ENCODE measurements at regions not wholly inside any gene's neighbourhood (a gene's known extent, or its start where the extent isn't known, plus 50 kb on each side); places are given as distances from the start of the nearest gene placed in this dataset.

DNA sequence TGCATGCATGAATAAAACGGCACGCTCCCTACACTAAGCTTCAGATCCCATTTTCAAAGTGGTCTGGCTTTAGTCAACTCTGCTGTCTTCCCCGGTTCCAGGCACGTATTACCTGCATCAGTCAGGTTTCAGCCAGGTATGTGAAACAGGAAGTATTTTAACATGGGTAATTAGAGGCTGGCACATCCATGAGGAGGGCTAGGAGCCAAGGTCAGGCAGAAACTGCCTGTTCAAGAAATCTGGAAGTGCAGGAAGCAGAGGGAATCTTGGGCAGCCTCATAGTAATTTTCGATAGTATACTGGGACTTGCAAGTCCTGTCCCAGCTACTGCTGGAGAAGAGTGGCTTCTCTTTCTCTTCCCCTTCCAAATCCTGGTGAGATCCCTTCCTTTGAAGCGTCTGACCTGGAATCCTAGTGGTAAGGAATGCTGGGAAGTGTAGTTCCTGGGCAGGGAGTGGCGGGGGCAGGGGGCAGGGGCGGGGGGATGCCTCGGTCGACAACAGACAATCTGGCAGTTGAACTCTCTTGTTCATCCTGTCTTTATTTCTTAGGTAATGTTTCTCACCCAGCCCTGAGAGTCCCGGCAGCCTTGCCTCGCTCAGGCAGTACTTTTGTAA, 403.1 kb downstream of the TLE4 start:
- TF ChIP-seq, protein P1, sequence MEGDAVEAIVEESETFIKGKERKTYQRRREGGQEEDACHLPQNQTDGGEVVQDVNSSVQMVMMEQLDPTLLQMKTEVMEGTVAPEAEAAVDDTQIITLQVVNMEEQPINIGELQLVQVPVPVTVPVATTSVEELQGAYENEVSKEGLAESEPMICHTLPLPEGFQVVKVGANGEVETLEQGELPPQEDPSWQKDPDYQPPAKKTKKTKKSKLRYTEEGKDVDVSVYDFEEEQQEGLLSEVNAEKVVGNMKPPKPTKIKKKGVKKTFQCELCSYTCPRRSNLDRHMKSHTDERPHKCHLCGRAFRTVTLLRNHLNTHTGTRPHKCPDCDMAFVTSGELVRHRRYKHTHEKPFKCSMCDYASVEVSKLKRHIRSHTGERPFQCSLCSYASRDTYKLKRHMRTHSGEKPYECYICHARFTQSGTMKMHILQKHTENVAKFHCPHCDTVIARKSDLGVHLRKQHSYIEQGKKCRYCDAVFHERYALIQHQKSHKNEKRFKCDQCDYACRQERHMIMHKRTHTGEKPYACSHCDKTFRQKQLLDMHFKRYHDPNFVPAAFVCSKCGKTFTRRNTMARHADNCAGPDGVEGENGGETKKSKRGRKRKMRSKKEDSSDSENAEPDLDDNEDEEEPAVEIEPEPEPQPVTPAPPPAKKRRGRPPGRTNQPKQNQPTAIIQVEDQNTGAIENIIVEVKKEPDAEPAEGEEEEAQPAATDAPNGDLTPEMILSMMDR (IDR thresholded peaks at IDR 0.05) = no peak
- no peak for TF ChIP-seq POLR2AphosphoS5 (IDR thresholded peaks at IDR 0.05; ENCODE audit: low read depth, low read length)

Data from Panc1 (cell line).